ENCODE measurements at regions not wholly inside any gene's neighbourhood (a gene's known extent, or its start where the extent isn't known, plus 50 kb on each side); places are given as distances from the start of the nearest gene placed in this dataset.

GRCh38 chr2:2569836-2570235 is 238.8 kb upstream of the MYT1L start:
- H3K4me3 Mint-ChIP-seq = no peak overlapping the region
- no peaks in the 10 kb centered on the region for H3K4me1 Mint-ChIP-seq (ENCODE audit: unreplicated experiment)
- no peak overlapping the region for H3K27ac Mint-ChIP-seq
- DNase-seq (ENCODE audit: extremely low spot score, unreplicated experiment) = no peak
- peaks cover 7% of the 10 kb centered on the region for H3K27me3 Mint-ChIP-seq
- H3K9me3 Mint-ChIP-seq = no peaks in the 10 kb centered on the region
- no peak for TF ChIP-seq CTCF (conservative IDR thresholded peaks at IDR 0.05)
- H3K36me3 Mint-ChIP-seq = no peaks in the 10 kb centered on the region

GRCh38 chr2:2569306-2569705 is 238.2 kb upstream of the MYT1L start:
- H3K27ac Mint-ChIP-seq = no peak overlapping the region
- H3K4me1 Mint-ChIP-seq (ENCODE audit: unreplicated experiment) = peaks cover 4% of the 10 kb centered on the region
- H3K4me3 Mint-ChIP-seq = no peak overlapping the region
- no peak for TF ChIP-seq CTCF (conservative IDR thresholded peaks at IDR 0.05)
- H3K27me3 Mint-ChIP-seq = peaks cover 12% of the 10 kb centered on the region
- DNase-seq (ENCODE audit: extremely low spot score, unreplicated experiment) = no peak
- no peaks in the 10 kb centered on the region for H3K36me3 Mint-ChIP-seq
- H3K9me3 Mint-ChIP-seq = no peaks in the 10 kb centered on the region

- no peak for TF ChIP-seq CTCF (conservative IDR thresholded peaks at IDR 0.05)
- H3K4me3 Mint-ChIP-seq = no peak overlapping the region
- H3K9me3 Mint-ChIP-seq = no peaks in the 10 kb centered on the region
- peaks cover 4% of the 10 kb centered on the region for H3K4me1 Mint-ChIP-seq (ENCODE audit: unreplicated experiment)
- H3K36me3 Mint-ChIP-seq = no peaks in the 10 kb centered on the region
- H3K27ac Mint-ChIP-seq = no peak overlapping the region
- no peak for DNase-seq (ENCODE audit: extremely low spot score, unreplicated experiment)
- peaks cover 12% of the 10 kb centered on the region for H3K27me3 Mint-ChIP-seq
Observed at GRCh38 chr2:2568411-2568810, 237.3 kb upstream of the MYT1L start.

GRCh38 chr2:2567776-2568175 is 236.7 kb upstream of the MYT1L start:
- no peak for TF ChIP-seq CTCF (conservative IDR thresholded peaks at IDR 0.05)
- no peak overlapping the region for H3K4me3 Mint-ChIP-seq
- no peaks in the 10 kb centered on the region for H3K9me3 Mint-ChIP-seq
- H3K27me3 Mint-ChIP-seq = peaks cover 12% of the 10 kb centered on the region
- H3K36me3 Mint-ChIP-seq = no peaks in the 10 kb centered on the region
- no peak overlapping the region for H3K27ac Mint-ChIP-seq
- DNase-seq (ENCODE audit: extremely low spot score, unreplicated experiment) = no peak
- peaks cover 4% of the 10 kb centered on the region for H3K4me1 Mint-ChIP-seq (ENCODE audit: unreplicated experiment)

- no peaks in the 10 kb centered on the region for H3K36me3 Mint-ChIP-seq
- peaks cover 4% of the 10 kb centered on the region for H3K4me1 Mint-ChIP-seq (ENCODE audit: unreplicated experiment)
- no peak overlapping the region for H3K27ac Mint-ChIP-seq
- H3K4me3 Mint-ChIP-seq = no peak overlapping the region
- H3K27me3 Mint-ChIP-seq = peaks cover 12% of the 10 kb centered on the region
- no peak for TF ChIP-seq CTCF (conservative IDR thresholded peaks at IDR 0.05)
- DNase-seq (ENCODE audit: extremely low spot score, unreplicated experiment) = no peak
- H3K9me3 Mint-ChIP-seq = no peaks in the 10 kb centered on the region
Observed at GRCh38 chr2:2566396-2567323, 235.6 kb upstream of the MYT1L start.
